Kidney (tissue), 13 donors: ENCODE measurements at regions not wholly inside any gene's neighbourhood (a gene's known extent, or its start where the extent isn't known, plus 50 kb on each side); places are given as distances from the start of the nearest gene placed in this dataset.

Experiments
- DNase-seq, 5 donors: peaks; one replicate each; pipeline ENCODE4 v3.0.0-alpha.2; 2013 to 2020
- FAIRE-seq: peaks from 2 replicates; lab custom pipeline; 2012; peaks lifted over from hg19 to GRCh38; lab: Jason Lieb, UNC
- H3K27ac ChIP-seq, 2 donors: one replicate each; pipeline ENCODE4 v1.7.0; 2013; ENCODE audit warnings: low read depth in 2 of 2, low read length in 2 of 2, inconsistent platforms in 1 of 2
- H3K27me3 ChIP-seq: one replicate; pipeline ENCODE4 v1.7.1; 2013; ENCODE audit warnings: low read length, inconsistent platforms; ENCODE audit not compliant: control insufficient read depth, insufficient read depth
- H3K36me3 ChIP-seq, 3 donors: one replicate each; pipeline versions ENCODE4 v1.7.0 to v1.7.1; 2013; ENCODE audit warnings: low read length in 3 of 3, control low read depth in 1 of 3, inconsistent platforms in 1 of 3; ENCODE audit not compliant: insufficient read depth in 3 of 3, control insufficient read depth in 2 of 3
- H3K4me1 ChIP-seq, 3 donors: one replicate each; pipeline versions ENCODE4 v1.7.0 to v1.7.1; 2013; ENCODE audit warnings: low read length in 3 of 3, inconsistent platforms in 1 of 3, low read depth in 1 of 3; ENCODE audit not compliant: control insufficient read depth in 2 of 3, insufficient read depth in 2 of 3
- H3K4me3 ChIP-seq, 3 donors: one replicate each; pipeline versions ENCODE4 v1.7.0 to v1.8.1; 2013; ENCODE audit warnings: low read length in 3 of 3, control low read depth in 1 of 3, inconsistent platforms in 1 of 3
- H3K9ac ChIP-seq, 3 donors: one replicate each; pipeline versions ENCODE4 v1.7.0 to v1.7.1; 2013; ENCODE audit warnings: low read length in 3 of 3, control low read depth in 1 of 3, inconsistent platforms in 1 of 3
- H3K9me3 ChIP-seq, 3 donors: one replicate each; pipeline versions ENCODE4 v1.7.0 to v1.7.1; 2013; ENCODE audit warnings: low read length in 3 of 3, control low read depth in 1 of 3, inconsistent platforms in 1 of 3; ENCODE audit not compliant: control insufficient read depth in 2 of 3, insufficient read depth in 1 of 3
- CTCF ChIP-seq: IDR thresholded peaks from 3 replicates; pipeline ENCODE4 v1.5.1; 2012; ENCODE audit warnings: mild to moderate bottlenecking, moderate library complexity, borderline replicate concordance; ENCODE audit not compliant: insufficient read depth; ENCODE audit errors: extremely low read depth
- intact Hi-C: fragments of 100-400 bp; cut with DNase I; formaldehyde crosslinking; loops from one replicate; pipeline ENCODE4 v1.11.1; 2022
- donor health status: control.
- donor health status: control.
- donor health status: control.
- donor health status: control.
- donor health status: control.
- donor health status: DM: yes; HTN: yes; CAD: no.
- donor health status: Normal renal cell carcinoma (clear cell type).

GRCh38 chr1:101167891-101168290, 68.9 kb upstream of the S1PR1 start:
- Histone ChIP-seq H3K27ac (no peak overlapping the region), H3K4me1 (no peaks in the 10 kb centered on the region), H3K36me3 (no peaks in the 10 kb centered on the region), H3K27me3 (no peaks in the 10 kb centered on the region), H3K9me3 (no peaks in the 10 kb centered on the region), H3K9ac (no peak overlapping the region), H3K4me3 (no peak overlapping the region)
- DNase-seq (no peak), FAIRE-seq (no peak)
- intact Hi-C loops = no loop called here
- no peak for TF ChIP-seq CTCF

GRCh38 chr1:101166583-101167120, 70.2 kb upstream of the S1PR1 start:
- Histone ChIP-seq H3K4me1 (no peaks in the 10 kb centered on the region), H3K9ac (no peak overlapping the region), H3K36me3 (no peaks in the 10 kb centered on the region), H3K9me3 (no peaks in the 10 kb centered on the region), H3K27me3 (no peaks in the 10 kb centered on the region), H3K4me3 (no peak overlapping the region), H3K27ac (no peak overlapping the region)
- FAIRE-seq (no peak), DNase-seq (no peak)
- intact Hi-C loops = no loop called here
- TF ChIP-seq CTCF = no peak

GRCh38 chr1:101165954-101166353, 70.9 kb upstream of the S1PR1 start:
- no peak overlapping the region for H3K27ac ChIP-seq
- FAIRE-seq = no peak

More at GRCh38 chr1:101165954-101166353, 70.9 kb upstream of the S1PR1 start:
- H3K9ac ChIP-seq = no peak overlapping the region
- TF ChIP-seq CTCF = no peak
- DNase-seq = no peak
- no peak overlapping the region for H3K4me3 ChIP-seq
- no peaks in the 10 kb centered on the region for H3K4me1 ChIP-seq
- H3K9me3 ChIP-seq = peaks cover 0 to 4% (median 0%) of the 10 kb centered on the region in 3 donors
- H3K27me3 ChIP-seq = no peaks in the 10 kb centered on the region
- H3K36me3 ChIP-seq = no peaks in the 10 kb centered on the region
- intact Hi-C loops = no loop called here
